GM12865 (cell line): ENCODE measurements at regions not wholly inside any gene's neighbourhood (a gene's known extent, or its start where the extent isn't known, plus 50 kb on each side); places are given as distances from the start of the nearest gene placed in this dataset.

Experiments used
- DNase-seq: peaks from one replicate; pipeline ENCODE4 v3.0.0; 2010; ENCODE audit warnings: low read depth
- H3K4me3 ChIP-seq: 2 replicates; pipeline ENCODE4 v1.5.1; 2011; ENCODE audit warnings: mild to moderate bottlenecking, low read depth, low read length, control low read depth
- TF ChIP-seq, protein P1 (sequence below): IDR thresholded peaks from 2 replicates; pipeline ENCODE4 v1.5.1; 2011; ENCODE audit warnings: low read length, control low read depth, low read depth, inconsistent platforms; ENCODE audit not compliant: insufficient read depth; ENCODE audit errors: missing control alignments

DNA sequence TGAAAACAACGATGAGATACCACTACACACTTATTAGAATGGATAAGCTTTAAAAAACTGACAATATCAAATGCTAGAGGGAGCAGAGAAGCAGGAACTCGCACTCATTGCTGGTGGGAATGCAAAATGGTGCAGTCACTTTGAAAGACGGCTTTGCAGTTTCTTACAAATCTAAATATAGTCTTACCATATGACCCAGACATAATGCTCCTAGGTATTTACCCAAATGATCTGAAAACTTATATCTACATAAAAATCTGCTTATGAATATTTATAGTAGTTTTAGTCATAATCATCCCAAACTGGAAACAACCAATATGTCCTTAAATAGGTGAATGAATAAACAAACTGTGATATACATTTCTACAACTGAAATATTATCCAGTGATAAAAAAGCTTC, 430.9 kb downstream of the MATN1 start:
- TF ChIP-seq, protein P1, sequence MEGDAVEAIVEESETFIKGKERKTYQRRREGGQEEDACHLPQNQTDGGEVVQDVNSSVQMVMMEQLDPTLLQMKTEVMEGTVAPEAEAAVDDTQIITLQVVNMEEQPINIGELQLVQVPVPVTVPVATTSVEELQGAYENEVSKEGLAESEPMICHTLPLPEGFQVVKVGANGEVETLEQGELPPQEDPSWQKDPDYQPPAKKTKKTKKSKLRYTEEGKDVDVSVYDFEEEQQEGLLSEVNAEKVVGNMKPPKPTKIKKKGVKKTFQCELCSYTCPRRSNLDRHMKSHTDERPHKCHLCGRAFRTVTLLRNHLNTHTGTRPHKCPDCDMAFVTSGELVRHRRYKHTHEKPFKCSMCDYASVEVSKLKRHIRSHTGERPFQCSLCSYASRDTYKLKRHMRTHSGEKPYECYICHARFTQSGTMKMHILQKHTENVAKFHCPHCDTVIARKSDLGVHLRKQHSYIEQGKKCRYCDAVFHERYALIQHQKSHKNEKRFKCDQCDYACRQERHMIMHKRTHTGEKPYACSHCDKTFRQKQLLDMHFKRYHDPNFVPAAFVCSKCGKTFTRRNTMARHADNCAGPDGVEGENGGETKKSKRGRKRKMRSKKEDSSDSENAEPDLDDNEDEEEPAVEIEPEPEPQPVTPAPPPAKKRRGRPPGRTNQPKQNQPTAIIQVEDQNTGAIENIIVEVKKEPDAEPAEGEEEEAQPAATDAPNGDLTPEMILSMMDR: no peak
- no peak overlapping the region for H3K4me3 ChIP-seq
- no peak for DNase-seq

DNA sequence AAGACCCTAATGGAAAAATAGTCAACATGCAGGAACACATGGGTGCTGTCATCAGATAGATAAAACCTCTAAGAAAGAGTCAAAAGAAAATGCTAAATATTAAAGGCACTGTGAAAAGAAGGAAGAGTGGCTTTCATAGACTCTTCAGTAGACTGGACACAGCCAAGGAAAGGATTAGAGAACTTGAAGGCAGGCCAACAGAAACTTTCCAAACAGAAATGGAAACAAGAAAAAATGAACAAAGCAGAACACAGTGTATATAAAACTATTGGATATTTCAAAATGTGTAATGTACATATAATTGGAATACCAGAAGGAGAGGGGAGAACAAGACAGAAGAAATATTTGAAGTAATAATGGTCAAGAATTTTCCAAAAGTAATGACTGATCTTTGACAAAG, 431.9 kb downstream of the MATN1 start:
- DNase-seq: no peak
- no peak overlapping the region for H3K4me3 ChIP-seq
- TF ChIP-seq, protein P1: no peak

DNA sequence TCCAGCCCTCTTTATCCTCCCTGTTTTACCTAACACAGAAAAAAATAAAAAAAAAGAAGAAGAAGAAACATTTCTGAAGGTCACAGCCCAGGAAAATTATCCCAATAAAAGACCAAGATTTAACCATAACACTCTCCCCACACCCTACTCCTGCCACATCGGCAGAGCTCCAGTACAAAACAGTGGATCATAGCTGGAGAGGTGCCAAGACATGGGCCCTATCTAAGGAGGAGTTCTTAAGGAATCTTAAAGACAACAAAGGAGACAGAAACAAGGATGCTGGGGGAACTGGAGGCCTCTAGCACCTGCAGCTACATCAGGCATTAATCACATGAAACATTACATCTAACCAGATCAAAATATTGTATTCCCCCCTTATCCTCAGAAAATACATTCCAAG, 432.8 kb downstream of the MATN1 start:
- TF ChIP-seq, protein P1: no peak
- H3K4me3 ChIP-seq: no peak overlapping the region
- no peak for DNase-seq

DNA sequence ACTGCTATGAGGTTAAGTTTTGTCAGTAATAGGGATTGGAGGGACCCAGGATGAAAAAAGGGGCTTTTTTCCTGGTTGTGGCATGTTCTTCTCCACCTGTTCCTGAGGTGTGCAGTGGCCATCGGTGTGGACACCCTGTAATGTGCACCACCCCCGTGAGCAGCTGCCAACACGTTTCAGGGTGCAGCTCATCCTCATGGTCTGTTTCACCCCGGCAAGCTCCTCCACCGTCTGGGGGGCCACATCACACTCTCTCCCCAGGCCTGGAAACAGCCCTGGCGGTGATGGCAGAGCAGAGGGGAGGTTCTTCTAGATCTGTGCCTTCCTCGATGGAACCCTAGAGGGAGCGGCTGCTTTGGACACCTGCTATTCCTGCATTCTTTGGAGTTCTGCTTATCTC, 435.4 kb downstream of the MATN1 start:
- H3K4me3 ChIP-seq: no peak overlapping the region
- TF ChIP-seq, protein P1: no peak
- DNase-seq: no peak

DNA sequence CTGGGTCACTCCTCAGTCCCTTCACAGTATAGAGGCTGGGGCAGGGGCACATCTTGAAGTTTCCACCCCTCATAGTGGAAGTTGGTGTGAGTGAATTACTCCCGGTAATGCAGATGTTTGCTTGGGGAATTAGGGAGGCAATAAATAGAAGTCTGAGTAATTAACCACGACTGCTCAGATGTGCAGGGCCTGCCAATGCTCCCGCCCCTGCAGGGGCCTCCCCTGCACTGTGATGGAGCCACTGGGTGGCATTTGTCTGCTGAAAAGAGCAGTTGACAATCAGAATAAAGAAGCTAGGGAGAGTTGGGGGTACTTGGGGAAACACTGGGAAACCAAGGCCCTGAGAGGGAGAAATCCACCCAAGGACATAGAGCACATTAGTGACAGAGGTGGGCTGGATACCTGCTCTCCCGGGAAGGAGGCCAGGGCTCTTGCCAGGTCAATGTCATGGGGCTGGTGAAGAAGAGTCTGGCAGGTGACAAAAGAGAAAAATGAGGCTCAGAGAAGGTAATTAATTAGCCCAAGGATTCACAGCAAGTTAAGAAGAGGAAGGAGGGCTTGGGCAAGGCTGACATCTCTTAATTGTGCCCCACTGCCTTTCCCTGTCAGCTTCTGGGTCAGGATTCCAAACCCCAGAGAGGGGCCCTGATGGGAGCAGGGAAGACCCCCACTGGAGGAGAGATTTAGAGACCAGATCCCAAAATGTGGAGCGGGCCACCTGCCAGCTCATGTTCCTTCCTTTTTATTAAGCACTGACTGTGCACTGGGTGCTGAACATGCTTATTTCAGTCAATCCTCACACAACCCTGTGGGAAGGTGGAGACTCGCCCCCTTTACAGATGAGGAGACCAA, 436.2 kb downstream of the MATN1 start:
- TF ChIP-seq, protein P1: no peak
- DNase-seq: no peak

DNA sequence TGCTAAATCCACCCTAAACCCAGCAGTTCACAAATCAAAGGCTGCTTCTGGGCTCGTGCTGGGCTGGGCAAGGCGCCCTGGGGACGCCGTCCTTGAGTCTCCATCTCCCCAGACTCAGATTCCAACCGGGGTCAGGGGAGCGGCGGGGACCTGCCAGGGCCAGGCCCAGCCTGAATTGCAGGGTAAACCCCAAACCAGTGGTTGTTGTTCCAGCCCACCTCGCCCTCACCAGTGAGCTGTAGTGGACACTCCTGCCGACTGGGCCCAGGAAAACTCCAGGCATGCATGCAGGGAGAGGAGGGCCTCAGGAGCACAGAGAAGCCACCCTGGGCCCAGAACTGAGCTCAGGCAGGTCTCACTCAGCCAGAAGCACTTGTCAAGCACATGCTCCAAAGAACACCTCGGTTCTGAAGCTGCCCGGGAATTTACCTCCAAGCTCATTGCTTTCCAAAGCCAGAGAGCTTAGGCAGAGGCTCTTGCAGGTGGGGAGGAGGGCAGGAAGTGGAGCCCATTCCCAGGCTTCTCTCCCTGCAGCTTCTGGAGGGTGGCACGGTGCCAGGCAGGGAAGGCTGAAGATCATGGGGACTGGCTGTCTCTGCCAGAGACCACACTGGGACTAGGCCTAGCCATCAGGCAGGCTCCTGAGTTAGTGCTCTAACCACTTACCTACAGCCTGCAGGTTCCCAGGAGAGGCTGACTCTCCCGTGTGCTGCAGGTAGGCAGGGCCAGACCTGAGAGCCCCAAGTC, 437.0 kb downstream of the MATN1 start:
- TF ChIP-seq, protein P1: no peak
- no peak for DNase-seq
- H3K4me3 ChIP-seq: no peak overlapping the region

More for the DNA sequence above, 436.2 kb downstream of the MATN1 start:
- H3K4me3 ChIP-seq: no peak overlapping the region
